IMR-90 (cell line): ENCODE measurements at regions not wholly inside any gene's neighbourhood (a gene's known extent, or its start where the extent isn't known, plus 50 kb on each side); places are given as distances from the start of the nearest gene placed in this dataset.

ENCODE experiments used
- ATAC-seq: fragments of 200-7000 bp; cut with Tn5 transposase; 2 replicates; pipeline ENCODE4 v1.9.1; 2020; ENCODE audit warnings: low read depth, mild to moderate bottlenecking, moderate library complexity
- BruUV-seq: library from RNA; stranded (reverse); fragments of 400-500 nt; replicated peaks from 2 replicates; lab custom pipeline; 2021; lab: Mats Ljungman, UMichigan
- CTCF ChIA-PET: fragments of 300-600 bp; formaldehyde crosslinking; extraction: SDS; loops from one replicate; lab custom pipeline; 2021; ENCODE audit warnings: antibody characterized with exemption; lab: Yijun Ruan, JAX
- POLR2A ChIA-PET: fragments of 300-600 bp; sonication (Branson Sonifier 250); formaldehyde crosslinking; loops from one replicate; lab custom pipeline; 2022; ENCODE audit warnings: antibody characterized with exemption; ENCODE audit not compliant: unreplicated experiment; lab: Charles Lee
- DNase-seq: peaks from one replicate; pipeline ENCODE4 v3.0.0; 2013
- H2AFZ ChIP-seq: replicated peaks from 2 replicates; pipeline ENCODE3; 2013; ENCODE audit warnings: low read length, mild to moderate bottlenecking; ENCODE audit not compliant: poor library complexity
- H2AK5ac ChIP-seq: 2 replicates; pipeline ENCODE4 v1.6.1; 2013; ENCODE audit warnings: low read depth, low read length, inconsistent platforms
- H2AK9ac ChIP-seq: replicated peaks from 2 replicates; pipeline ENCODE3; 2013; ENCODE audit warnings: mild to moderate bottlenecking, low read depth, low read length, moderate library complexity; ENCODE audit not compliant: poor library complexity
- H2BK120ac ChIP-seq: 2 replicates; pipeline ENCODE4 v1.6.1; 2013; ENCODE audit warnings: low read depth, low read length, inconsistent platforms
- H2BK15ac ChIP-seq: 3 replicates; pipeline ENCODE4 v1.6.1; 2013; ENCODE audit warnings: low read depth, low read length, inconsistent platforms
- H2BK20ac ChIP-seq: 2 replicates; pipeline ENCODE4 v1.6.1; 2013; ENCODE audit warnings: low read depth, mild to moderate bottlenecking, inconsistent platforms, low read length, moderate library complexity
- H2BK5ac ChIP-seq: 2 replicates; pipeline ENCODE4 v1.6.1; 2013; ENCODE audit warnings: mild to moderate bottlenecking, low read depth, low read length, inconsistent platforms; ENCODE audit not compliant: poor library complexity, severe bottlenecking
- H3K14ac ChIP-seq: replicated peaks from 2 replicates; pipeline ENCODE4 v1.6.1; 2013; ENCODE audit warnings: low read depth, low read length, inconsistent platforms
- H3K18ac ChIP-seq: 2 replicates; pipeline ENCODE4 v1.6.1; 2013; ENCODE audit warnings: low read depth, low read length, control low read depth
- H3K23ac ChIP-seq: 2 replicates; pipeline ENCODE4 v1.6.1; 2013; ENCODE audit warnings: low read depth, low read length, inconsistent platforms
- H3K27ac ChIP-seq: 2 replicates; pipeline ENCODE4 v1.5.1; 2013; ENCODE audit warnings: mild to moderate bottlenecking, control low read depth, low read length; ENCODE audit not compliant: insufficient read depth
- H3K27me3 ChIP-seq: 2 replicates; pipeline ENCODE4 v1.6.1; 2013; ENCODE audit warnings: low read length; ENCODE audit not compliant: control insufficient read depth, insufficient read depth
- H3K36me3 ChIP-seq: 2 replicates; pipeline ENCODE4 v1.6.1; 2013; ENCODE audit warnings: low read length, mixed read lengths; ENCODE audit not compliant: control insufficient read depth, insufficient read depth
- H3K4ac ChIP-seq: 2 replicates; pipeline ENCODE4 v1.6.1; 2013; ENCODE audit warnings: low read depth, low read length, inconsistent platforms
- H3K4me1 ChIP-seq: 2 replicates; pipeline ENCODE4 v1.6.1; 2013; ENCODE audit warnings: low read length, mixed read lengths; ENCODE audit not compliant: control insufficient read depth, insufficient read depth
- H3K4me2 ChIP-seq: 2 replicates; pipeline ENCODE4 v1.6.1; 2013; ENCODE audit warnings: low read depth, mild to moderate bottlenecking, control low read depth, low read length, moderate library complexity
- H3K4me3 ChIP-seq: 2 replicates; pipeline ENCODE4 v1.5.1; 2013; ENCODE audit warnings: low read depth, mild to moderate bottlenecking, control low read depth, low read length, moderate library complexity; ENCODE audit not compliant: insufficient read depth
- H3K56ac ChIP-seq: 2 replicates; pipeline ENCODE4 v1.6.1; 2013; ENCODE audit warnings: low read length, inconsistent platforms; ENCODE audit not compliant: insufficient read depth; ENCODE audit errors: extremely low read depth
- H3K79me1 ChIP-seq, 2 experiments: 2 replicates each; pipeline ENCODE4 v1.6.1; 2013; ENCODE audit warnings: low read length in 2 of 2, inconsistent platforms in 1 of 2, low read depth in 1 of 2
- H3K9ac ChIP-seq: 2 replicates; pipeline ENCODE4 v1.6.1; 2013; ENCODE audit warnings: low read depth, low read length, control low read depth
- H3K9me1 ChIP-seq: 2 replicates; pipeline ENCODE4 v1.6.1; 2013; ENCODE audit warnings: low read length, inconsistent platforms; ENCODE audit not compliant: insufficient read depth
- H3K9me3 ChIP-seq: 2 replicates; pipeline ENCODE4 v1.6.1; 2013; ENCODE audit warnings: low read length; ENCODE audit not compliant: control insufficient read depth, insufficient read depth
- H4K20me1 ChIP-seq: 2 replicates; pipeline ENCODE4 v1.6.1; 2013; ENCODE audit warnings: low read length, inconsistent platforms; ENCODE audit not compliant: insufficient read depth
- H4K5ac ChIP-seq: 2 replicates; pipeline ENCODE4 v1.6.1; 2013; ENCODE audit warnings: mild to moderate bottlenecking, low read depth, low read length, control low read depth
- H4K8ac ChIP-seq, 2 experiments: 2 replicates each; pipeline ENCODE4 v1.6.1; 2013; ENCODE audit warnings: low read depth in 2 of 2, low read length in 2 of 2, control low read depth in 1 of 2, inconsistent platforms in 1 of 2
- H4K91ac ChIP-seq: 2 replicates; pipeline ENCODE4 v1.6.1; 2013; ENCODE audit warnings: low read depth, low read length, inconsistent platforms; ENCODE audit not compliant: insufficient read depth
- BHLHE40 ChIP-seq: fragments of 150-350 bp; IDR thresholded peaks from 2 replicates; pipeline ENCODE4 v1.6.1; 2016; ENCODE audit warnings: mild to moderate bottlenecking, low read depth, low read length
- CEBPB ChIP-seq: IDR thresholded peaks from 2 replicates; pipeline ENCODE4 v1.6.1; 2012; ENCODE audit warnings: low read depth, low read length, improper control_type of control experiment
- ELK1 ChIP-seq: fragments of 150-350 bp; IDR thresholded peaks from 2 replicates; pipeline ENCODE4 v1.6.1; 2016; ENCODE audit warnings: low read depth, mild to moderate bottlenecking, low read length, moderate library complexity, borderline replicate concordance
- MAFK ChIP-seq: IDR thresholded peaks from 2 replicates; pipeline ENCODE4 v1.6.1; 2012; ENCODE audit warnings: low read depth, low read length, improper control_type of control experiment
- POLR2A ChIP-seq: IDR thresholded peaks from 2 replicates; pipeline ENCODE4 v1.6.1; 2012; ENCODE audit warnings: mild to moderate bottlenecking, low read depth, low read length
- SMC3 ChIP-seq: fragments of 150-350 bp; IDR thresholded peaks from 2 replicates; pipeline ENCODE4 v1.6.1; 2016; ENCODE audit warnings: low read depth, mild to moderate bottlenecking, antibody characterized with exemption, low read length, moderate library complexity
- WGBS, 2 experiments: methylation state at CpG; one replicate each; pipeline versions ENCODE4 v1.1.5 to v1.1.7; 2013; ENCODE audit warnings: missing lambda C conversion rate in 2 of 2; ENCODE audit not compliant: insufficient read length in 1 of 2; ENCODE audit errors: extremely low coverage in 2 of 2; 5-methylcytosine and 5-hydroxymethylcytosine counted together
- dilution Hi-C: fragments of 300-500 bp; cut with HindIII; formaldehyde crosslinking; loops from one replicate; pipeline ENCODE4 v1.14.3; 2018; ENCODE audit warnings: low sequenced_read_pairs; ENCODE audit not compliant: unreplicated experiment
- in situ Hi-C: fragments of 300-500 bp; cut with MboI; formaldehyde crosslinking; loops from 3 replicates; pipeline ENCODE4 v1.14.3; 2019; ENCODE audit warnings: low sequenced_read_pairs, inconsistent platforms, mixed read lengths
- intact Hi-C: fragments of 100-400 bp; cut with micrococcal nuclease; formaldehyde crosslinking; loops from 2 replicates; pipeline ENCODE4 v1.10.0; 2022

GRCh38 chr7:33776788-33777187 is 128.6 kb upstream of the BMPER start:
- Histone ChIP-seq H3K9me1 (no peaks in the 10 kb centered on the region), H3K4ac (no peak overlapping the region), H3K27ac (no peak overlapping the region), H3K36me3 (no peaks in the 10 kb centered on the region), H4K20me1 (no peaks in the 10 kb centered on the region), H2AK5ac (no peak overlapping the region), H3K14ac (no peak overlapping the region), H4K5ac (no peak overlapping the region), H2AFZ (no peak overlapping the region), H4K91ac (no peak overlapping the region), H3K4me2 (no peak overlapping the region), H2BK5ac (no peak overlapping the region), H3K79me1 (no peaks in the 10 kb centered on the region), H3K4me3 (no peak overlapping the region), H2BK20ac (no peak overlapping the region), H3K23ac (no peak overlapping the region), H3K4me1 (no peaks in the 10 kb centered on the region), H3K9ac (no peak overlapping the region), H2BK15ac (no peak overlapping the region), H3K27me3 (peaks cover 11% of the 10 kb centered on the region), H2BK120ac (no peak overlapping the region), H3K56ac (no peak overlapping the region), H4K8ac (no peak overlapping the region), H2AK9ac (no peak overlapping the region), H3K9me3 (no peaks in the 10 kb centered on the region), H3K18ac (no peak overlapping the region)
- CTCF ChIA-PET: interaction anchor here (0.7 kb wide), 1 partner anchor 233 kb away, joined by 3 read pairs; no protein-coding TSS in a partner anchor
- ATAC-seq (no peak), DNase-seq (peak; percentile 71)
- TF ChIP-seq ELK1 (no peak), BHLHE40 (0 out of 2 replicates have a peak, but pooled peaks have one; percentile 33), MAFK (no peak), POLR2A (no peak), SMC3 (no peak), CEBPB (no peak)
- dilution Hi-C loops (no loop called here), in situ Hi-C loops (no loop called here), intact Hi-C loops (no loop called here)
- BruUV-seq: no TSS peak
- no CpG with 5 or more reads among the region's 3 CpGs for WGBS, 2 experiments
- POLR2A ChIA-PET: no interaction called here
